ENCODE measurements at regions not wholly inside any gene's neighbourhood (a gene's known extent, or its start where the extent isn't known, plus 50 kb on each side); places are given as distances from the start of the nearest gene placed in this dataset.
A peak's percentile ranks its signal among the peaks of the same experiment; 100 is the strongest.

- Mint-ChIP-seq H3K27ac (ENCODE audit: unreplicated experiment) (no peak overlapping the region), H3K9me3 (ENCODE audit: unreplicated experiment) (no peaks in the 10 kb centered on the region), H3K27me3 (ENCODE audit: unreplicated experiment) (no peaks in the 10 kb centered on the region), H3K4me3 (ENCODE audit: unreplicated experiment) (no peak overlapping the region), H3K4me1 (ENCODE audit: unreplicated experiment) (peaks cover 4% of the 10 kb centered on the region), H3K36me3 (ENCODE audit: low read depth, unreplicated experiment) (no peaks in the 10 kb centered on the region)
- DNase-seq (ENCODE audit: low spot score): no peak
- TF ChIP-seq CTCF (IDR thresholded peaks at IDR 0.05; ENCODE audit: unreplicated experiment): no peak
Measured at GRCh38 chr5:173452119-173452905, 124.1 kb upstream of the STC2 start.

GRCh38 chr5:173451651-173452050 lies 123.4 kb upstream of the STC2 start:
- no peak for DNase-seq (ENCODE audit: low spot score)
- H3K9me3 Mint-ChIP-seq (ENCODE audit: unreplicated experiment): no peaks in the 10 kb centered on the region
- H3K36me3 Mint-ChIP-seq (ENCODE audit: low read depth, unreplicated experiment): no peaks in the 10 kb centered on the region
- peaks cover 4% of the 10 kb centered on the region for H3K4me1 Mint-ChIP-seq (ENCODE audit: unreplicated experiment)
- H3K4me3 Mint-ChIP-seq (ENCODE audit: unreplicated experiment): no peak overlapping the region
- TF ChIP-seq CTCF (IDR thresholded peaks at IDR 0.05; ENCODE audit: unreplicated experiment): no peak
- H3K27ac Mint-ChIP-seq (ENCODE audit: unreplicated experiment): no peak overlapping the region
- H3K27me3 Mint-ChIP-seq (ENCODE audit: unreplicated experiment): no peaks in the 10 kb centered on the region

GRCh38 chr5:173451031-173451430 lies 122.8 kb upstream of the STC2 start:
- Mint-ChIP-seq H3K27me3 (ENCODE audit: unreplicated experiment) (no peaks in the 10 kb centered on the region), H3K36me3 (ENCODE audit: low read depth, unreplicated experiment) (no peaks in the 10 kb centered on the region), H3K9me3 (ENCODE audit: unreplicated experiment) (no peaks in the 10 kb centered on the region), H3K4me3 (ENCODE audit: unreplicated experiment) (no peak overlapping the region), H3K27ac (ENCODE audit: unreplicated experiment) (no peak overlapping the region), H3K4me1 (ENCODE audit: unreplicated experiment) (peaks cover 4% of the 10 kb centered on the region)
- TF ChIP-seq CTCF (IDR thresholded peaks at IDR 0.05; ENCODE audit: unreplicated experiment): peak; percentile 40
- DNase-seq (ENCODE audit: low spot score): peak; percentile 8

- Mint-ChIP-seq H3K4me3 (ENCODE audit: unreplicated experiment) (no peak overlapping the region), H3K27ac (ENCODE audit: unreplicated experiment) (no peak overlapping the region), H3K27me3 (ENCODE audit: unreplicated experiment) (no peaks in the 10 kb centered on the region), H3K36me3 (ENCODE audit: low read depth, unreplicated experiment) (no peaks in the 10 kb centered on the region), H3K9me3 (ENCODE audit: unreplicated experiment) (no peaks in the 10 kb centered on the region), H3K4me1 (ENCODE audit: unreplicated experiment) (peaks cover 4% of the 10 kb centered on the region)
- no peak for TF ChIP-seq CTCF (IDR thresholded peaks at IDR 0.05; ENCODE audit: unreplicated experiment)
- no peak for DNase-seq (ENCODE audit: low spot score)
Measured at GRCh38 chr5:173450188-173450587, 122.0 kb upstream of the STC2 start.

GRCh38 chr5:173448856-173449255 lies 120.6 kb upstream of the STC2 start:
- TF ChIP-seq CTCF (IDR thresholded peaks at IDR 0.05; ENCODE audit: unreplicated experiment): no peak

More at GRCh38 chr5:173448856-173449255, 120.6 kb upstream of the STC2 start:
- Mint-ChIP-seq H3K4me1 (ENCODE audit: unreplicated experiment) (peaks cover 4% of the 10 kb centered on the region), H3K9me3 (ENCODE audit: unreplicated experiment) (no peaks in the 10 kb centered on the region), H3K36me3 (ENCODE audit: low read depth, unreplicated experiment) (no peaks in the 10 kb centered on the region), H3K4me3 (ENCODE audit: unreplicated experiment) (no peak overlapping the region), H3K27ac (ENCODE audit: unreplicated experiment) (no peak overlapping the region), H3K27me3 (ENCODE audit: unreplicated experiment) (no peaks in the 10 kb centered on the region)
- DNase-seq (ENCODE audit: low spot score): no peak

All from endothelial cell (in vitro differentiated cells).